ENCODE measurements at regions not wholly inside any gene's neighbourhood (a gene's known extent, or its start where the extent isn't known, plus 50 kb on each side); places are given as distances from the start of the nearest gene placed in this dataset.

DNA sequence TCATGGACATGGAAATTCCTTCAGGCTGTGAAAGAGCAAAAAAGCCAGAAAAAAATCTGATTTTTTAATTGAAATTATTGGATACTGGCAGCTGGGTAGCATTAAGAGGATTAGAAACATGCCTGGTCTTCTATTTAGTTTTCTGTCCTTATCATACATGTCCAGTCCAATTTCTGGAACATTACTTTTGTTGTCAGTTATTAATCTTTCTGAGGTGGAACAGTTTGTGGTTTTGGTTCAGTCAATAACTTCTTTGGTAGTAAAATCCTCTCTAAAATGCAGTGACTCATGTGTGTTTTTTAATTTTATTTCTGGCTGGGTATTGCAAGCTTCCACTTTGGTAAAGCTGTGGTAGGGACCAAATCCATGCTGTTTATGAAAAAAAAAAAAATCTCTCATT lies 687.0 kb upstream of the ADGRL2 start:
- Mint-ChIP-seq H3K4me1 (peaks cover 7% of the 10 kb centered on the region), H3K4me3 (no peak overlapping the region), H3K36me3 (ENCODE audit: low read depth) (no peaks in the 10 kb centered on the region), H3K27me3 (ENCODE audit: insufficient read depth) (no peaks in the 10 kb centered on the region), H3K27ac (no peak overlapping the region), H3K9me3 (no peaks in the 10 kb centered on the region)
- Histone ChIP-seq H3K27me3 (ENCODE audit: control insufficient read depth, insufficient read depth, low read length, poor library complexity, severe bottlenecking) (no peaks in the 10 kb centered on the region), H3K9ac (ENCODE audit: extremely low read depth, low read length, poor library complexity, severe bottlenecking) (no peak overlapping the region), H3K9me3 (ENCODE audit: control insufficient read depth, low read length) (no peaks in the 10 kb centered on the region), H3K4me1 (ENCODE audit: control insufficient read depth, insufficient read depth, low read length) (no peaks in the 10 kb centered on the region), H3K27ac (ENCODE audit: low read depth, low read length) (no peak overlapping the region), H3K36me3 (ENCODE audit: control insufficient read depth, insufficient read depth, low read length) (no peaks in the 10 kb centered on the region), H3K4me3 (ENCODE audit: low read length) (no peak overlapping the region)
- TF ChIP-seq, protein P1, sequence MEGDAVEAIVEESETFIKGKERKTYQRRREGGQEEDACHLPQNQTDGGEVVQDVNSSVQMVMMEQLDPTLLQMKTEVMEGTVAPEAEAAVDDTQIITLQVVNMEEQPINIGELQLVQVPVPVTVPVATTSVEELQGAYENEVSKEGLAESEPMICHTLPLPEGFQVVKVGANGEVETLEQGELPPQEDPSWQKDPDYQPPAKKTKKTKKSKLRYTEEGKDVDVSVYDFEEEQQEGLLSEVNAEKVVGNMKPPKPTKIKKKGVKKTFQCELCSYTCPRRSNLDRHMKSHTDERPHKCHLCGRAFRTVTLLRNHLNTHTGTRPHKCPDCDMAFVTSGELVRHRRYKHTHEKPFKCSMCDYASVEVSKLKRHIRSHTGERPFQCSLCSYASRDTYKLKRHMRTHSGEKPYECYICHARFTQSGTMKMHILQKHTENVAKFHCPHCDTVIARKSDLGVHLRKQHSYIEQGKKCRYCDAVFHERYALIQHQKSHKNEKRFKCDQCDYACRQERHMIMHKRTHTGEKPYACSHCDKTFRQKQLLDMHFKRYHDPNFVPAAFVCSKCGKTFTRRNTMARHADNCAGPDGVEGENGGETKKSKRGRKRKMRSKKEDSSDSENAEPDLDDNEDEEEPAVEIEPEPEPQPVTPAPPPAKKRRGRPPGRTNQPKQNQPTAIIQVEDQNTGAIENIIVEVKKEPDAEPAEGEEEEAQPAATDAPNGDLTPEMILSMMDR (conservative IDR thresholded peaks at IDR 0.05): no peak
- no peak for DNase-seq

DNA sequence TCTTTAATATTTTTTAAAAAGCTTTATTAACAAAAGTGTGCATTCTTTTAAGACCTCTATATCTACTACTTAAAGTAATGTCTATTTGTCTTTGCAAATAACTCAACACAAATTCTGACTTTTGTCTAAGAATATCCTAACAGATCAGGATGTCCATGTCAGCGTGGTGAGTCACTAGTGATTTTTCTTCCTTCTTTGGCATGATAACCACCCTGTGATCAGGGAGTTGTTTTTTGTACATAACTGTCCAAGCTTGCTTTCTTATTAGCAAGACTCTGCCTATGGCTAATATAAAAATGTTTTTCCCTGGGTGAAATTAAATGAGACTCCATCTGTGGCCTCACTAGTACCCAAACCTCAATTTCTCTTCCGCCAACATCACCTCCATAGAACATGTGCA lies 688.9 kb upstream of the ADGRL2 start:
- Mint-ChIP-seq H3K27me3 (ENCODE audit: insufficient read depth) (no peaks in the 10 kb centered on the region), H3K4me1 (peaks cover 7% of the 10 kb centered on the region), H3K36me3 (ENCODE audit: low read depth) (no peaks in the 10 kb centered on the region), H3K9me3 (no peaks in the 10 kb centered on the region), H3K27ac (no peak overlapping the region), H3K4me3 (no peak overlapping the region)
- TF ChIP-seq, protein P1 (conservative IDR thresholded peaks at IDR 0.05): no peak
- H3K4me3 ChIP-seq (ENCODE audit: low read length): no peak overlapping the region
- H3K9ac ChIP-seq (ENCODE audit: extremely low read depth, low read length, poor library complexity, severe bottlenecking): no peak overlapping the region
- H3K27ac ChIP-seq (ENCODE audit: low read depth, low read length): no peak overlapping the region
- H3K27me3 ChIP-seq (ENCODE audit: control insufficient read depth, insufficient read depth, low read length, poor library complexity, severe bottlenecking): no peaks in the 10 kb centered on the region
- no peaks in the 10 kb centered on the region for H3K4me1 ChIP-seq (ENCODE audit: control insufficient read depth, insufficient read depth, low read length)
- H3K9me3 ChIP-seq (ENCODE audit: control insufficient read depth, low read length): no peaks in the 10 kb centered on the region
- 98 to 100% methylated on average over 1 to 2 of the region's 2 CpGs for WGBS, 2 experiments (ENCODE audit: insufficient coverage in 1 of 2, insufficient read length in 1 of 2)
- no peaks in the 10 kb centered on the region for H3K36me3 ChIP-seq (ENCODE audit: control insufficient read depth, insufficient read depth, low read length)
- DNase-seq: no peak

DNA sequence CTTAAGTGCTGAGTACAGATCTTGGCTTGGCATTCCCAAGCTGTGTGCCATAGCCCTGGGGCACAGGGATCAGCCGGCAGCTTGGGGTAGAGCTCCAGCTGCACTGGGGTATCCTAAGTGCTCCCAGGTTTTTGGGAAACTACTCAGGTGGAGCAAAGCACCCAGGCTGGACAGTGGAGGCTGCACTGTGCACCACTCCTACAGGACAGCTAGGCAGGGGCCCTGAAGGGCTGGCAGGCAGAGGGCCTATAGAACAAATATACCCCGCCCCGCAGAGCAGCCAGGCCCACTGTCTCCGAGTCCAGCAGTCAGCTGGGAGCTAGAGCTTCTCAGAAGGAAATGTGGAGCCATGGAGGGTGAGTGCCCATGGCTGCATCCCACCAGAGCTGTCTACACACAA lies 691.7 kb upstream of the ADGRL2 start:
- Histone ChIP-seq H3K4me1 (ENCODE audit: control insufficient read depth, insufficient read depth, low read length) (no peaks in the 10 kb centered on the region), H3K9ac (ENCODE audit: extremely low read depth, low read length, poor library complexity, severe bottlenecking) (no peak overlapping the region), H3K27ac (ENCODE audit: low read depth, low read length) (no peak overlapping the region), H3K9me3 (ENCODE audit: control insufficient read depth, low read length) (no peaks in the 10 kb centered on the region), H3K4me3 (ENCODE audit: low read length) (no peak overlapping the region), H3K36me3 (ENCODE audit: control insufficient read depth, insufficient read depth, low read length) (no peaks in the 10 kb centered on the region), H3K27me3 (ENCODE audit: control insufficient read depth, insufficient read depth, low read length, poor library complexity, severe bottlenecking) (no peaks in the 10 kb centered on the region)
- WGBS, 2 experiments (ENCODE audit: insufficient coverage in 1 of 2, insufficient read length in 1 of 2): 93 to 100% methylated on average over 2 to 4 of the region's 4 CpGs
- Mint-ChIP-seq H3K4me3 (no peak overlapping the region), H3K36me3 (ENCODE audit: low read depth) (no peaks in the 10 kb centered on the region), H3K27ac (no peak overlapping the region), H3K4me1 (peaks cover 5% of the 10 kb centered on the region), H3K27me3 (ENCODE audit: insufficient read depth) (no peaks in the 10 kb centered on the region), H3K9me3 (no peaks in the 10 kb centered on the region)
- no peak for DNase-seq
- TF ChIP-seq, protein P1 (conservative IDR thresholded peaks at IDR 0.05): no peak

Measured in endodermal cell (in vitro differentiated cells).